Amniotic stem cell (primary cell): ENCODE measurements at regions not wholly inside any gene's neighbourhood (a gene's known extent, or its start where the extent isn't known, plus 50 kb on each side); places are given as distances from the start of the nearest gene placed in this dataset.
"Not testable (repeated sequence)": the region's sequence is repeated elsewhere in the genome, so short reads cannot be mapped to it uniquely, and the experiment has no call there.

Experiments
- DNase-seq: peaks from one replicate; lab custom pipeline; 2025; lab: John Stamatoyannopoulos, UW

DNA sequence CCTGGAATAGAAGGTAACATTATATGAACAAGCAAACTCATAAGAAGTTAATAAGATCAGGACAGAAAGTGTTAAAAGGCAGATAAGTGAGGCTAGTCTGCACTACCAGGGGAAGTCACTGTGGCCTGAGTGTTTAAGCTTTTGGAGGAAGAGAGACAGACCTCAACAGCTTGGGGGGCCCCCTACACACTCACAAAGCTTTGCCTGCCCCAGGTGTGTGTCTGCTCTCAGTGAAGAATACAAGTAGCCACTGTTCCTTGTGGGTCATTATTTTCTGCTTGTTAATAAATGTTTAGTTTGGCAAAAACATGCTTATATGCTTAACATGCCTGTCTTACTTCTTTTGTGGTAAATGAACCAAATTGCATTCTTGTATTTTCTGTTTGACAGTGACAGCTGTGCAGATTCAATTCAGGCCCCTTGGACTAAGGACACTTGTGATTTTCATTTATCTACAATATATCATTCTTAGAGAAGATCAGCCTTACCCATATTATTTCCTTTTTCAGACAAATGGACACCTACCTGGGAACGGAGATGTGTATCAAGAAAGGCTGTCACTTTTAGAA lies 50.7 kb upstream of the C12orf71 start:
- DNase-seq = no peak

DNA sequence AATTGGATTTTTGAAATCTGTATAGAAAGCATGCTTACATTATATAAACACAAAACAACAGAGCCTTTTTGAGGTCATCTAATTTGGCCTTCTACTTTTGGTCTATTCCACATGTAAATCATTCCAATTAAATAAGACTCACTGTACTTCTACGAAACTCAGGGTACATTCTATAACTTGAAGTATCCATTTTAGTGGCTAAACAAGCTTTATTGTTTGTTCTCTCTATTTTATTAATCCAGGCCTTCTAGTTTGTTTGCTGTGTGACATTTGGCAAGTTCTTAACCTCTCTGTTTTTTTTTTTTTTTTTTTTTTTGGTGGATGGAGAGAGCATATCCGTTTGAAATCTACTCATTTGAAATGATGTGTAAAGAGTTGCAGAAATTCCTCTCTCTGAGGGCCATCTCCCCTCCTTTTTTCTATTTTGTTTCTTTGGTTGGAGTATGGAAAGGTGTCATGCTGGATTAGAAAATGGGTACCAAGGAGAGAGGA lies 58.1 kb upstream of the C12orf71 start:
- no peak for DNase-seq

DNA sequence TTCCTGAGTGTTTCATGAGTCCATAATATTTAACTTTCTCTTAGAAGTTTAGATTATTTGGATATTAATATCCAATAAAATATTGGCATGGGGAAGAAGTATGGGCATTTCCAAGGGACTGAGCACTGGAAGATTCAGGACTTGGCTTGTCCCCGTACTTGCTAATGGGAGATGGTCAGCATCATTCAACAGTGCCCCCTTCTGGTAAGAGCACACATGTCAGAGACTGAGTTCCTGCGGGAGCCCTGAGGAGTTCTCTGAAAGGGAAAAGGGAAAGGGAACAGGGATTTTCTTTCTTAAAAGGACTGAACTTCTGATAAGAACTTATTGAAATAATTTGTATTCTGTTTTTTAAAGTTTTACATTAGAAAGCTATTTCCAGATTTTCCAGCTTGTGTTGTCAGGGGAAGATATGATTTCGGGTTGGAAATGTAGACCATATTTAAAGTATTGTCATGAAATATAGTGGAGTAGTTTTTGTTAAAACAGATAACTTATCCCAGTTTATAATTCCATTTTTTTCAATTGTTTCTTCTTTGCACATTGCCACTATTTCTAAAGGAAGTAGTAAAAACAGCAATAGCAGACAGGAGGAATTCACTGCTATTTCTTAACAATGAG lies 59.8 kb upstream of the C12orf71 start:
- peak; percentile 41 for DNase-seq

DNA sequence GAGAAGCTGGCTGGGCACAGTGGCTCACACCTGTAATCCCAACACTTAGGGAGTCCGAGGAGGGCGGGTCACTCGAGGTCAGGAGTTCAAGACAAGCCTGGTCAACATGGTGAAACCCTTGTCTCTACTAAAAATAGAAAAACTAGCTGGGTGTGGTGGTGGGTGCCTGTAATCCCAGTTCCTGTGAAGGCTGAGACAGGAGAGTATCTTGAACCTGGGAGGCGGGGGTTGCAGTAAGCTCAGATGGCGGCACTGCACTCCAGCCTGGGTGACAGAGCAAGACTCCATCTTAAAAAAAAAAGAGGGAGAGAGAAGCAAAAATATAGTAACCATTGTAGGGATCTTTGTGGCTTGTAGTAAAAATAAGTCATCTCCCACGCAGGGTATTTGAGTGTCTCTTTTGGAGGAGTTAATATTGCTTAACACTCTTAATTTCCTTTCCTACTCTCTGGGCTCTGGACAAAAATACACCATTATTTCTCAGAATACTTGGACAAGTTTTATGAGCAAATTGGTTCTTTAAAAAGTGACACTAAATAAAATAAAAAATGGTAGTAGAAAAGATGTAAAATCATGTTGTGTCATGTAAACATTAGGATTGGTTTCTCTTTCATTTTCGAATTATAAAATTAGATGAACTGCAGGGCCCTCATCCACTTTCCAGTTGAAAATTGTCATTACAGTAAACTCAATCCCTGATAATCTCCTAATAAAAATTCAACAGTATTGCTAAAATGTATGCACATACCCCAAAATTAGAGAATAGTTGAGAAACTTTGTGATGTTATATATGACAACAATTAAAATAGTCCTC lies 61.1 kb upstream of the C12orf71 start:
- DNase-seq = no peak

DNA sequence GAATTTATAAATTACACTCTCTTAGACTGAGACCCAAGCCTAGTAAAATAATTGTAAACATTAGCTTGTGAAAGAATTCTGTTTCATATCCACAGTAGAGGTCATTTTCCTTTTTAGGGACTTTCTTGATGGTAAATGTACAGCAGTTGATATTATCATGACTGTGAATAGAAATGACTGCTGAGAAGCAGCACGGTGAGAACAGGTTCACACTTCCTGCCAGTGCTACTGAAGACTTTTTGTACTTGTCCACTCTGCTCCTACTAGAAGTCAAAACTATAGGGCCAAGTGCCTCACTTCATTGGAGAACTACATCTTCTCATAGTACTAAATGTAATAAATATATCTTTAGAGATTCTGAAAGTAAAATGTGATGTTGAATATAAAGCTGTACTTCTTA lies 63.3 kb upstream of the C12orf71 start:
- not testable (repeated sequence) for DNase-seq

DNA sequence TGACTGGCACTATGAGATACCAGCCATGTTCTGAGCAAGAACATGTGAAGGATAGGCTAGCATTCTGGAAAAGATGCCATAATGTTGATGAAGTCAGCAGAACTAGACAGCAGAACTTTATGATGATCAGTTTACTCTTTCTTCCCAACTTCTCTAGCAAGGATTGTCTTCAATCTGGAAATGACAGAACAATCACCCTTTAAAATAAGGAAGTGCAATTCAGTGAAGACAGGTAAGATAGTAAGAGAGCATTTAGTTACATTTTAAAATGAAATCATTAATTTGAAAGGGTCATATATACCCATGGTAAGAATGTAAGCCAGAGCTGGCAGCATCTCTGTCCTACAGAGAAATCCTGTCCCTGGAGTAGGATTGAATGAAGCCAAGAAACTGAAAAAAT lies 66.0 kb upstream of the C12orf71 start:
- DNase-seq = no peak

DNA sequence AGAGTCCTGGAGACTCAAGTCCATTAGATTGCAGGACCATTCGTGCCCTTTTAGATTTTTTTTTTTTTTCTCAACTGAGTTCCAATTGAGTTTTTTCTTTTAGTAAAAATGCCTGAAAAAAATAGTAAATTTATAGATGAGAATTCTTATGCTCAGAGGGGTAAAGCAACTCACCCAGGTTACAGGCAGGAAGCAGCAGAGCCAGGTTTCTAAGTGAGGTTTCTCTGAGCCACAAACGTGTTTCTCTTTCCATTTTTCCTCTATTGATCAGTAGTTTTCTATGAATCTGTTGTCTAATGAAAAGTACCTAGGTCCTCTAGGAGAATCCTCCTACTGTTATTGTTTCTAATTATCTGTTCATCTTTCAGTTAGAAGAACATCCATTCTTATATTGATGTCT lies 66.4 kb upstream of the C12orf71 start:
- no peak for DNase-seq

DNA sequence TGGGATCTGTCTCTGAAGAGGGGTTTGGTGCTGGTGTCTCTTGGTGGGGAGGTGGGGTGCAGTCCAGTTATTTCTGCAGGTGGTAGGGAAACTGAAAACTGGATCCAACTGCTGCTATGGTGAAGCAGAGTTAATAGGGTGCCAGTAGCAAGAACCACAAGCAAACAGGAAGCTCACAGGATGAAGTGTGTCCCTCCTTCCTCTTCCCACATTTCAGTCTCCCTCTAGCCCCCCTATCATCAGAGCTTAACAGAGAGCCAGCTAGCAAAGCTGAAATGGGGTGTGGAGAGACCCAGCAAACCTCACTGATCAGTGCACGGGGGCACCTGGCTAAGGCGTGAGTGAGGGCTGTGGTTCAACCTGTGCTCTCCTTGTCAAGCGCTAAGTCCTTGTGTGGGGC lies 69.1 kb upstream of the C12orf71 start:
- DNase-seq = no peak

DNA sequence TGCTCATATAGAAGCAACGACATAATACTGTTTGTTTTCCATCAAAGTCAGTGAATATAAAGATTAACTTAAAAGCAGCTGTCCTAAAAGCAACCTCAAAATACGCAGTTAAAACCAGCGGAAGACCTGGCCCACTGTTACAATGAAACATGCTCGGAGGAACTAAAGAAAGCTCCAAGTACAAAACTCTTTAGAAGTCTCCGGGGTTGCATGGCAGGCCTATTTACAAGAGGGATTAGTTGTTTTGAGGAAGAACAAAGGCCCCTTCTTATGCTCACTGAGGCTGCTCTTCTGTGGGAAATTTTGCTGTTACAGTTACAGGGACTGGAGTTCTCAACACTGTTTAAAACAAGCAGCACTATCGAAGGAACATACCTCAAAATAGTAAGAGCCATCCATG lies 75.9 kb upstream of the C12orf71 start:
- DNase-seq = no peak

DNA sequence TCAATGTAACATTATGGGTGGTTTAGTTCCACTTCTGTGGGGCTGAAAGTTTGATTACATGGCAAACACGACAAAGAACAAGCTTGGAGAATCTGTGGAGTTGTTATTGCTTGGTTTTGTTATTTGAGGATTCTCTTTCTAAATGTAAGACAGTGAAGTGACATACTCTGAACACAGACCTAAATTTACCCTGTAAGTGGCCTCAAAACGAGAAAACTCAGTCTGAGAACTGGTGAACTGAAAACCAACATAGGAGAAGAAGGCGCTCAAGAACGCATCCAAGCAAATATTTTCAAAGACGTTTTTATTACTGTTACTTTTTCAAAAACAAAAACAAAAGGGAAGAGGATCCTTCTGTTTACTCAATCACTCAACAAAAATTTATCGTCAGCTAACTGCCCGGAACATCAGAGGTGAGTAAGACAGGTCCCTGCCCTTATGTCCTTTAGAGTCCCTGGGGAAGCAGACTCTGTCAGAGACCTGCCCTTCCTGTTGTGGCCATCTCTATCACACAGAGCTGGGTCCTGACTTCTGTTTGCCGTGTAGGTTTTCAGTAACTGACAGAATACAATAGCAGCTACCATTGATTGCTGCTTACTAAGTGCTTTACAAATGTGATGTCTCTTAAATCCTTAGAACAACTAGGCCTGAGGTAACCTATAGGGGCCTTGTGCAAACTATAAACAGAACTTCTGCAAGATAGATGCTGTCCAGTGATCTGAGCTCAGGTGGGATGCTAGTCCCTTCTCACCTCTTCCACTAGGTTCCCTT lies 79.3 kb upstream of the C12orf71 start:
- no peak for DNase-seq

DNA sequence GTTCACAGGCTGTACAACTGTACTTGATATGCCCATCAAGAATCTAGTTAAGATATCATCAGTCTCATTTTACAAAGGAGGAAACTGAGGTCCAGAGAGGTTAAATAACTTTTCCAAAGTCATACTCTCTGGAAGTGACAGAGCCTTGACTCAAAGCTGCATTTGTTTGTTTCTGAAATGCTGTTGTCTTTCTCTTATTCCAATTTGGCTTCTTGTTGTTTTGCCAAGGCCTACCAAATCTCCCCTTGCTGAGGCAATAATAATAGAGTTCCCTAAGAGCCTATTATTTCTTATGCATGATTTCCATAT lies 79.8 kb upstream of the C12orf71 start:
- no peak for DNase-seq

DNA sequence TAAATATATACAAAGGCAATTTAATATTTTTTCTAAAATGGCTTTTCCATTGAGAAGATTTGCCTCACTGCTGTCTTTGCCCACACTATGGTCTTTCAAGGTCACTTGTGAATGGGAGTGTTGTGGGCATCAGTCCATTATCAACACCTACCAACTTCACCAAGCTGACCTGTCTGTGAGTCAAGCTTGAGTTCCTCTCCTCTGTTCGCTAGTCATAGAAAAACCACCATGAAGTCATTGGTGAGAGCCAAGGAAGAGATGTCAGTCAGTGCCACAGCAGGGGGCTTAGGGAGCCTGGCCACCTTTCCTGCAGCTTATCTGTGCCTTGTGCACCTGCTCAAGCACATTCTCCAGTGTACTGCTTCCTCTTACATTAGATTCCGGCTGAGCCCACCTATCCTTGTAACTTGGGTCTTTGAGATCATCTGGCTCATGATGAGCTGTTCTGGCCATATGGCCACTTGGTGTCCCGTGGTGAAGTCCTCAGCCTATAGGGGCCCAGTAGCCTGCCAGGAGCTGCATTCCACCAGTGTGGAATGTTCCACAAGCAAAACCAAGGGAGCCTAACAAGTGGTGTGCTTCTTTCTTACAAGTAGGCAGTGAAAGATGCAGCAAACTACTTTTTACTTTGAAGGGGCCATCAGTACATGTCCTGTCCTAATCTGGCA lies 80.8 kb upstream of the C12orf71 start:
- DNase-seq = no peak

DNA sequence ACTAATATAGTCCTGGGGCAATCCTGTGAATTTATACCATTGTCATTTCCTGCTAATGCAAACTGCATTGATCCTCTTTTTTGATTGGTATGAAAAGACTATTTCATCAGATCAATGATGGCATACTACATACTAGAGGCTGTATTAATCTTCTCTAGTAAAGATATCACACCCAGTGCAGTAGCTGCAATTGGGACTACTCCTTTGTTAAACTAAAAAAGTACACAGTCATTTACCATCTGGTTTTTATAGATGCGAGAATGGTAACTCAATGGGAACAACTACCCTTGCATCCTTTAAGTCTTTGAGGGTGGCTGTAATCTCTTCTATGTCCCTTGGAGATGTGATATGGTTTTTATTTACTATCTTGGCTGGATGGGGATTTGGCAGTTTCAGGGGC lies 80.2 kb upstream of the STK38L start:
- DNase-seq = no peak

DNA sequence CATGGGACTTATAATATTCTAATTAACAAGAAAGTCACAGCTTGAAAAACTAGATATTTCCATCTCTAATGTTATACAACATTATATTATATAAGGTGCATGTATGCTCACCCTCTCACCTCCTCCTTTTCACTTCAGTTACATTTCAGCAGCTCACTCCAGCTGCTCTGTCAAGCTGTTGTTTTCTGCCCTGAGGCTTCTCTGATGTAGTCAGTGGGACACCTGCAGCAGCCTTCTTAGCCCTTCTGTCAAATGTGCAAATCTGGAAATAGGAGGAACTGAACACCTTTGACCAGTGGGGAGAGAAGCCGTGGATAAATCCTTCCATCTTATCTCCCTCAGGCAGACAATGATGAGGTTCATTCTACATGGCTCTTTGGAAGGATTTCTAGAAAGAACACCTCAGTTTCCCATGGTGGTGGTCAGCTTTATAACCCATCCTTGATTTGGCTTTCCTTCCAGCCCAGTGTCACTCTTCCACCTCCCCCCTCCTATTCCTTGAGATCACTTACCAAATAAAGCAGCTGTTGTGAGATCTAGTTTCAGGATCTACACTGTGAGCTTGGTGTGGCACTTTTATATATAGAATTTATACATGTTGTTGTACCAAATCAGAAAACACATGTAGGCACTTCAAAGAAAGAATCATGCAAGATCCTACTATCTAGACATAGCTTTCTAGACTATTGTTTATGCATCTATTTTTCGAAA lies 79.6 kb upstream of the STK38L start:
- no peak for DNase-seq

DNA sequence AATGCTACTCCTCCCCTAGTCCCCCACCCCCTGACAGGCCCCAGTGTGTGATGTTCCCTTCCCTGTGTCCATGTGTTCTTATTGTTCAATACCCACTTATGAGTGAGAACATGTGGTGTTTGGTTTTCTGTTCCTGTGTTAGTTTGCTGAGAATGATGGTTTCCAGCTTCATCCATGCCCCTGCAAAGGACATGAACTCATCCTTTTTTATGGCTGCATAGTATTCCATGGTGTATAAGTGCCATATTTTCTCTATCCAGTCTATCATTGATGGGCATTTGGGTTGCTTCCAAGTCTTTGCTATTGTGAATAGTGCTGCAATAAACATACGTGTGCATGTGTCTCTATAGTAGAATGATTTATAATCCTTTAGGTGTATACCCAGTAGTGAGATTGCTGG lies 78.1 kb upstream of the STK38L start:
- DNase-seq = not testable (repeated sequence)

DNA sequence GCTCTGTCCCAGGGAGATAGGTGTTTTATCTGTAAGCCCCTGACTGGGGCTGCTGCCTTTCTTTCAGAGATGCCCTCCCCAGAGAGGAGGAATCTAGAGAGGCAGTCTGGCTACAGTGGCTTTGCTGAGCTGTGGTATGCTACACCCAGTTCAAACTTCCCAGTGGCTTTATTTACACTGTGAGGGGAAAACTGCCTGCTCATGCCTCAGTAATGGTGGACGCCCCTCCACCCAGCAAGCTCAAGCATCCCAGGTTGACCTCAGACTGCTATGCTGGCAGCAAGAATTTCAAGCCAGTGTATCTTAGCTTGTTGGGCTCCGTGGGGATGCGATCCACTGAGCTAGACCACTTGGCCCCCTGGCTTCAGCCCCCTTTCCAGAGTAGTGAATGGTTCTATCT lies 72.6 kb upstream of the STK38L start:
- not testable (repeated sequence) for DNase-seq

DNA sequence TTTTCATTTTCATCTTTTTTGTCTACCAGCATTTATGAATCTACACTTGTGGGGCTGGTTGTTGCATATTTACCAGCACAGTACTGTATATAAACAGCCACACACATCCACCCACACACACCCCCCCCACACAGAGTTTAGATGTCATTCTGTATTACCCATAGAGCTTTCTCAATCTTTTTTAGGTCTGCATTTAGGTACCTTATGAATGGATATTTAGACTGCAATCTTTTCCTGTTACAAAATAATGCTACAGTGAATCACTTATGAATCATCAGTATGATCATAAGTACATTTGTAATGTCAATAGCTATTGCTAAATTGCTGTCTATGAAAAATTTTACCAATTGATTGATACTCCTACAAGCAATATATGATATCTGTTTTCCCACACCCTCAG lies 67.3 kb upstream of the STK38L start:
- no peak for DNase-seq

DNA sequence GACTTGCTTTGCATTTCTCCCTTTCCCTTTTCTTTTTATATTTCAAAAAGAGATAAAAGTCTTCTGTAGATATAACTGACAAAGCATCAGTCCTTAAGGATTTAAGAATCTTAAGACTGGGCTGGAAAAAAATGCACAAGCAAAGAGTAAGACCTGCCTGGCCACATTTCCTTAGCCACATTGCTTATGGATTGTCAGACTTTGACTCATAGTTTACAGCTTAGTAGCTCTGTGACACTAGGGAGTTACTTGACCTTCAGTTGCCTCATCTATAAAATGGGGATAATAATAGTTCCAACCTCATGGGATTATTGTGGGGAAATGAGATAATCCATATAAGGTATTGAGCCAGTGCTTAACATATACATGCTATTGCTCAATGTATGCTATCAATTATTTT lies 66.4 kb upstream of the STK38L start:
- DNase-seq = no peak

DNA sequence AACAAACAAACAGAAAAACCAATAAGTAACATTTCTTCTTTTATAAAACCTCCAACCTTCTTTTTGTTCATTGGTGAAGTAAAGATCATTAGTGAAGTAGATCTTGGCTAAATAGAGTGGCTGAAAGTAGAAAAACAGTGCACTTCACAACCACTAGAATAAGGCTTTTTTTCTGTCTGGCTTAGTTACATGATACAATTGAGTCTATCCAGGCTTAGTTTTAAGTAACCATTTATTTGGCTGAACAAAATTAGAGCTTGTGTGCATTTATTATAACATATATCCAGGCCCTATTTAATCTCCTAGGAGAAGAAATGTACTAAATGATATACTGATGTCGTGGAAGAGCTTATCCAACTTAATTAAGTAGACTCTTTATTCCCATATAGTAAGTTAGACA lies 65.8 kb upstream of the STK38L start:
- no peak for DNase-seq

DNA sequence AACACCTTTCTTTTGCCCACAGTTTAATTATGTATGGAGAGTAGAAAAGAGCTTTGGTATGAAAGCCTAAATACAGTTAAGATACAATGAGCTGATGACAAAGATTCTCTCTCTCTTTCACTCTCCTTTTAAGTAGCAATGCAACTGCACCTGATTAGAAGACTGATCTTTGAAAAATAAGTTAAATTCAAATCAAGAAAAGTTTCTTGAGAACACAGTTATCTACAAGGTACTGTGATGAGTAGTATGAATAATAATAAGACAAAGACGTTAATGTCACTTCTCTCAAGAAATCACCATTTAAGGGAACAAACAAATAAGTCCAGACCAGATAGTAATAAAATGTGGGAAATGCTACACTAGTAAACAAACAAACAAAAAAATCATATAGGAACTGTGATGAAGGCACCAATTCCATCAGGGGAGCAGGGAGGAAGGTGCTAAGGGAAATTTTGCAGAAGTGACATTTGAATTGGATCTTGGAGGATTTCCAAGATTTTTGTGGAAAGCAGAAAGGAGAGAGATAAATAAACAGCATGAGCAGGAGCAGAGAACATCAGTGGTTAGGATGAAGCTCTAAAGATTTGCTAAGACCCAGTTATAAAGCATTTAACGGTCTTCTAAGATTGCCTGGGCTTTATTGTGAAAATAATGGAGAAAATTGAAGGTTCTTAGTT lies 65.2 kb upstream of the STK38L start:
- DNase-seq = no peak
